ENCODE measurements at regions not wholly inside any gene's neighbourhood (a gene's known extent, or its start where the extent isn't known, plus 50 kb on each side); places are given as distances from the start of the nearest gene placed in this dataset.

- H3K4me3 ChIP-seq (ENCODE audit: control insufficient read depth, low read depth, low read length) = no peak overlapping the region
- no peak for DNase-seq (ENCODE audit: low read depth)
- TF ChIP-seq, protein P1, sequence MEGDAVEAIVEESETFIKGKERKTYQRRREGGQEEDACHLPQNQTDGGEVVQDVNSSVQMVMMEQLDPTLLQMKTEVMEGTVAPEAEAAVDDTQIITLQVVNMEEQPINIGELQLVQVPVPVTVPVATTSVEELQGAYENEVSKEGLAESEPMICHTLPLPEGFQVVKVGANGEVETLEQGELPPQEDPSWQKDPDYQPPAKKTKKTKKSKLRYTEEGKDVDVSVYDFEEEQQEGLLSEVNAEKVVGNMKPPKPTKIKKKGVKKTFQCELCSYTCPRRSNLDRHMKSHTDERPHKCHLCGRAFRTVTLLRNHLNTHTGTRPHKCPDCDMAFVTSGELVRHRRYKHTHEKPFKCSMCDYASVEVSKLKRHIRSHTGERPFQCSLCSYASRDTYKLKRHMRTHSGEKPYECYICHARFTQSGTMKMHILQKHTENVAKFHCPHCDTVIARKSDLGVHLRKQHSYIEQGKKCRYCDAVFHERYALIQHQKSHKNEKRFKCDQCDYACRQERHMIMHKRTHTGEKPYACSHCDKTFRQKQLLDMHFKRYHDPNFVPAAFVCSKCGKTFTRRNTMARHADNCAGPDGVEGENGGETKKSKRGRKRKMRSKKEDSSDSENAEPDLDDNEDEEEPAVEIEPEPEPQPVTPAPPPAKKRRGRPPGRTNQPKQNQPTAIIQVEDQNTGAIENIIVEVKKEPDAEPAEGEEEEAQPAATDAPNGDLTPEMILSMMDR (IDR thresholded peaks at IDR 0.05; ENCODE audit: control insufficient read depth, insufficient read depth, low read depth, low read length, missing control alignments) = no peak
Measured at GRCh38 chr18:78352910-78353309, 626.7 kb upstream of the SALL3 start.

- no peak overlapping the region for H3K4me3 ChIP-seq (ENCODE audit: control insufficient read depth, low read depth, low read length)
- no peak for DNase-seq (ENCODE audit: low read depth)
- TF ChIP-seq, protein P1 (IDR thresholded peaks at IDR 0.05; ENCODE audit: control insufficient read depth, insufficient read depth, low read depth, low read length, missing control alignments) = no peak
Measured at GRCh38 chr18:78362198-78362597, 617.4 kb upstream of the SALL3 start.

DNA sequence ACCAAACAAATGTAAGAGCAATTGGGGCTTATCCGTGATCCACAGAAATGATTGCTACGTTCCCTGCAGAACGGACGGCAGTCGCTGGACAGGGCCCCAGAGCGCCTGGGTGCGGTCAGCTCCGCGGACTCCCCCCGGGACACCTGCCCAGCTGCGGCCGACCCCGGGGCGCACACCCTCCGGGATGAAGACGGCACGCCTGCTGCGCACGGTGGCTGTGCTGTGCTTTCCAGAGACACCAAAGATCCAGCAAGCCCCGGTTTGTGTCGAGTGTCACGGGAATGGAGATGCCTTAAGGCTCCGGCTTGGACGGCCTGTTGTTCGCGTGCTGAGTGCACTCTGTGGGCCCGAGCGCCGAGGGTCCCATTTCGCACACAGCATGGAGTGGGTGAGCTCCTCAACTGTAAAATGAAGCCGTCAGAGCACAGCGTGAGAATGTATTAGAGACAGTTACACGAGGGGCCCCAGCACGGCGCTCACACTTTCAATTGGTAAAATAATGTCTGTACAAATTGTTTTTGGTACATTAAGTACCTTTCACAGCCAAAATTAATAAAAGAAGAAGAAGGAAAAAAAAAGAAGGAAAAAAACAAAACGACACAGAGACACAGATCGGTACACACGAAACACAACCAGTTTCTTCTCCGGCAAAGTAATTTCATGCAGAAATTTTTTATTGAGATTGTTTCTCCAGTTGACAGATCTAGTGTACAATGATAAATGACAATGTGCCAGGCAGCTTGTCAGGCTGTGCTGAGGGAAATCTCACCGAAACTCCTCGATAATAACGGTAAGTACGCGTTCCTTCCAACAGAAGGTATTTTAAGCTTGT lies 615.8 kb upstream of the SALL3 start:
- H3K4me3 ChIP-seq (ENCODE audit: control insufficient read depth, low read depth, low read length) = no peak overlapping the region
- DNase-seq (ENCODE audit: low read depth) = no peak
- TF ChIP-seq, protein P1 (IDR thresholded peaks at IDR 0.05; ENCODE audit: control insufficient read depth, insufficient read depth, low read depth, low read length, missing control alignments) = no peak

GRCh38 chr18:78364388-78364960 lies 615.1 kb upstream of the SALL3 start:
- H3K4me3 ChIP-seq (ENCODE audit: control insufficient read depth, low read depth, low read length) = no peak overlapping the region
- TF ChIP-seq, protein P1 (IDR thresholded peaks at IDR 0.05; ENCODE audit: control insufficient read depth, insufficient read depth, low read depth, low read length, missing control alignments) = no peak
- DNase-seq (ENCODE audit: low read depth) = no peak

GRCh38 chr18:78367996-78368395 lies 611.6 kb upstream of the SALL3 start:
- TF ChIP-seq, protein P1 (IDR thresholded peaks at IDR 0.05; ENCODE audit: control insufficient read depth, insufficient read depth, low read depth, low read length, missing control alignments) = no peak
- no peak for DNase-seq (ENCODE audit: low read depth)

DNA sequence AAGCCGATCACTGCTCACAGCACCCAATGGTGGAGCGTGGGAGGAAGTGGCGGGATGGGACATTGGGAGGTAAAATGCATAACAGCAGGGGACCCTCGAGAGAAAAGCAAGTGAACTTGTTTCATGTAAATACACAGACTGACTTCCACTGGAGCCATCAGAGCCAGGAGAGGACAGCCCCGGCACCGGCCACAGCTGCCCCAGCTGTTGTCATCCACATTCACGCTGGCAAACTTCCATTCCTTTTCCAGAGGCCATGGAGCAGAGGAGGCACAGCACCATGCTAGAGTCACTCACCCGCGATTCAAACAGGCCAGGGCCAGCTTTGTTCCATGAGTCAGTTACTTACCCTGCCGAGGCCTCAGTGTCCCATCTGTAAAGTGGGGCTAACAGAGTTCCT lies 610.9 kb upstream of the SALL3 start:
- H3K4me3 ChIP-seq (ENCODE audit: control insufficient read depth, low read depth, low read length) = no peak overlapping the region
- TF ChIP-seq, protein P1 (IDR thresholded peaks at IDR 0.05; ENCODE audit: control insufficient read depth, insufficient read depth, low read depth, low read length, missing control alignments) = no peak
- no peak for DNase-seq (ENCODE audit: low read depth)

More at GRCh38 chr18:78367996-78368395, 611.6 kb upstream of the SALL3 start:
- H3K4me3 ChIP-seq (ENCODE audit: control insufficient read depth, low read depth, low read length) = no peak overlapping the region

Measured in AG09309 (cell line).